GM19372 (cell line): ENCODE measurements at regions not wholly inside any gene's neighbourhood (a gene's known extent, or its start where the extent isn't known, plus 50 kb on each side); places are given as distances from the start of the nearest gene placed in this dataset.
"Not testable (repeated sequence)": the region's sequence is repeated elsewhere in the genome, so short reads cannot be mapped to it uniquely, and the experiment has no call there.

Experiments
- ATAC-seq: cut with Tn5 transposase; IDR thresholded peaks from one replicate; pipeline ENCODE4 v1.9.1; 2021; ENCODE audit warnings: mild to moderate bottlenecking, low read depth, moderate library complexity; ENCODE audit not compliant: unreplicated experiment

GRCh38 chrX:38937400-38937799 is 136.1 kb downstream of the MID1IP1 start:
- no peak for ATAC-seq

- no peak for ATAC-seq
Observed at GRCh38 chrX:38937926-38938325, 136.7 kb downstream of the MID1IP1 start.

GRCh38 chrX:38939067-38939466 is 137.8 kb downstream of the MID1IP1 start:
- no peak for ATAC-seq

- no peak for ATAC-seq
Observed at GRCh38 chrX:38940547-38940946, 139.3 kb downstream of the MID1IP1 start.

- ATAC-seq, result no peak
Observed at GRCh38 chrX:38941675-38942074, 140.4 kb downstream of the MID1IP1 start.

- no peak for ATAC-seq
Observed at GRCh38 chrX:38943120-38943519, 141.9 kb downstream of the MID1IP1 start.

GRCh38 chrX:38948046-38948445 is 146.8 kb downstream of the MID1IP1 start:
- ATAC-seq, result no peak

GRCh38 chrX:38954520-38954919 is 153.3 kb downstream of the MID1IP1 start:
- ATAC-seq, result no peak

- no peak for ATAC-seq
Observed at GRCh38 chrX:38959736-38960135, 158.5 kb downstream of the MID1IP1 start.

GRCh38 chrX:38960137-38960536 is 158.9 kb downstream of the MID1IP1 start:
- no peak for ATAC-seq

- ATAC-seq, result no peak
Observed at GRCh38 chrX:38961936-38962335, 160.7 kb downstream of the MID1IP1 start.

- ATAC-seq, result not testable (repeated sequence)
Observed at GRCh38 chrX:38963244-38963643, 162.0 kb downstream of the MID1IP1 start.

GRCh38 chrX:38965888-38966287 is 164.6 kb downstream of the MID1IP1 start:
- ATAC-seq, result no peak

GRCh38 chrX:38968344-38969216 is 167.3 kb downstream of the MID1IP1 start:
- no peak for ATAC-seq

GRCh38 chrX:38970074-38970473 is 168.8 kb downstream of the MID1IP1 start:
- ATAC-seq, result no peak

- ATAC-seq, result no peak
Observed at GRCh38 chrX:38970845-38971244, 169.6 kb downstream of the MID1IP1 start.

GRCh38 chrX:38973322-38973721 is 172.1 kb downstream of the MID1IP1 start:
- no peak for ATAC-seq

GRCh38 chrX:38974542-38974941 is 173.3 kb downstream of the MID1IP1 start:
- ATAC-seq, result no peak

- no peak for ATAC-seq
Observed at GRCh38 chrX:38975368-38975942, 174.2 kb downstream of the MID1IP1 start.

- no peak for ATAC-seq
Observed at GRCh38 chrX:38982370-38982769, 181.1 kb downstream of the MID1IP1 start.

- ATAC-seq, result no peak
Observed at GRCh38 chrX:38982843-38983242, 181.6 kb downstream of the MID1IP1 start.

GRCh38 chrX:38985375-38985774 is 184.1 kb downstream of the MID1IP1 start:
- no peak for ATAC-seq
